ENCODE measurements at regions not wholly inside any gene's neighbourhood (a gene's known extent, or its start where the extent isn't known, plus 50 kb on each side); places are given as distances from the start of the nearest gene placed in this dataset.

DNA sequence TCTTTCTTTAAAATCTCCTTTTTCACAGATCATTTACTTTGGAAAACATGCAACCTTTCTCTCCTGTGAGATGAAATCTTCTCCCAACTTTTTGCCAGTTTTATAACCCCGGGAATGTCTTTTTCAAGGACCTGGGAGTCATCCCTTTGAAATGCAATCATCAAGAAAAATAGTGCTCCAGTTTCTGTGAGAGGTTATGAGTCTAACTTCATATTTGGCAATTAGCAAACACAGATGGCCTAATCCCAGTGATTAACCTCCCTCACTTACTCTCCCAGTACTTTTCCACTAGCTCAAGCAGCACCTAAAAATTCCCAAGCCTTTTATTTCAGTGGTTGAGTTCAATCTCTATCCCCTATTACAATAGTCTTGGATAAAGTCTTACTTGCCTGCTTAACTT lies 185.8 kb upstream of the TMEM106B start:
- Histone ChIP-seq H3K27ac (ENCODE audit: low read length) (no peak overlapping the region), H3K4me3 (ENCODE audit: low read length) (no peak overlapping the region), H3K27me3 (ENCODE audit: control insufficient read depth, insufficient read depth, low read length) (no peaks in the 10 kb centered on the region), H3K36me3 (ENCODE audit: control insufficient read depth, insufficient read depth, low read length) (no peaks in the 10 kb centered on the region), H3K9me3 (ENCODE audit: control insufficient read depth, insufficient read depth, low read length) (no peaks in the 10 kb centered on the region), H3K4me1 (ENCODE audit: control insufficient read depth, insufficient read depth, low read length) (no peaks in the 10 kb centered on the region)
- WGBS (ENCODE audit: insufficient coverage) = 71% methylated on average over 1 of the region's 1 CpG
- ATAC-seq (no peak), DNase-seq (no peak)
- no peak overlapping the region for H3K4me3 Mint-ChIP-seq
- H3K27me3 Mint-ChIP-seq (ENCODE audit: low read depth in 2 of 2) = no peaks in the 10 kb centered on the region
- no peaks in the 10 kb centered on the region for H3K36me3 Mint-ChIP-seq
- TF ChIP-seq, protein P1, sequence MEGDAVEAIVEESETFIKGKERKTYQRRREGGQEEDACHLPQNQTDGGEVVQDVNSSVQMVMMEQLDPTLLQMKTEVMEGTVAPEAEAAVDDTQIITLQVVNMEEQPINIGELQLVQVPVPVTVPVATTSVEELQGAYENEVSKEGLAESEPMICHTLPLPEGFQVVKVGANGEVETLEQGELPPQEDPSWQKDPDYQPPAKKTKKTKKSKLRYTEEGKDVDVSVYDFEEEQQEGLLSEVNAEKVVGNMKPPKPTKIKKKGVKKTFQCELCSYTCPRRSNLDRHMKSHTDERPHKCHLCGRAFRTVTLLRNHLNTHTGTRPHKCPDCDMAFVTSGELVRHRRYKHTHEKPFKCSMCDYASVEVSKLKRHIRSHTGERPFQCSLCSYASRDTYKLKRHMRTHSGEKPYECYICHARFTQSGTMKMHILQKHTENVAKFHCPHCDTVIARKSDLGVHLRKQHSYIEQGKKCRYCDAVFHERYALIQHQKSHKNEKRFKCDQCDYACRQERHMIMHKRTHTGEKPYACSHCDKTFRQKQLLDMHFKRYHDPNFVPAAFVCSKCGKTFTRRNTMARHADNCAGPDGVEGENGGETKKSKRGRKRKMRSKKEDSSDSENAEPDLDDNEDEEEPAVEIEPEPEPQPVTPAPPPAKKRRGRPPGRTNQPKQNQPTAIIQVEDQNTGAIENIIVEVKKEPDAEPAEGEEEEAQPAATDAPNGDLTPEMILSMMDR (IDR thresholded peaks at IDR 0.05) = no peak
- intact Hi-C loops (cut with micrococcal nuclease) = no loop called here
- no peaks in the 10 kb centered on the region for H3K4me1 Mint-ChIP-seq
- no peak overlapping the region for H3K27ac Mint-ChIP-seq
- H3K9me3 Mint-ChIP-seq = peaks cover 0 to 3% of the 10 kb centered on the region in 2 donors

DNA sequence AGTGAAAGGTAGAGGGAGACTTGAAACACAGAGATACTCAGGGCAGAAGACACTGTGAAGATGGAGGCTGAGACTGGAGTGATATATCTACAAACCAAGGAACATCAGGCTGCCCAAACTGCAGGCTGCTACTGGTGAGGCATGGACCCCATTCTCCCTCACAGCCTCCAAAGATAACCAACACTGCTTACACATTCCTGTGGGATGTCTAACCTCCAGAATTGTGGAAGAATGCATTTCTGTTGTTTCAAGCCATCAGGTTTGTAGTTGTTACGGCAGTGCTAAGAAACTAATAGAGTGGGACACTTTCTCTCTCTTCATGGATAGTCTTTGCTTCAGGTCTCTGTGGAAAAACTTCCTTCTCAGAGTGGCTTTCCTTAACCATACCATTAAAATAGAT lies 182.6 kb upstream of the TMEM106B start:
- H3K27me3 Mint-ChIP-seq (ENCODE audit: low read depth in 2 of 2) = no peaks in the 10 kb centered on the region
- no peaks in the 10 kb centered on the region for H3K9me3 ChIP-seq (ENCODE audit: control insufficient read depth, insufficient read depth, low read length)
- H3K4me1 Mint-ChIP-seq = no peaks in the 10 kb centered on the region
- TF ChIP-seq, protein P1 (IDR thresholded peaks at IDR 0.05) = no peak
- no peak overlapping the region for H3K27ac ChIP-seq (ENCODE audit: low read length)
- no peak overlapping the region for H3K4me3 ChIP-seq (ENCODE audit: low read length)
- no peaks in the 10 kb centered on the region for H3K27me3 ChIP-seq (ENCODE audit: control insufficient read depth, insufficient read depth, low read length)
- H3K27ac Mint-ChIP-seq = no peak overlapping the region
- no peak for ATAC-seq
- no peaks in the 10 kb centered on the region for H3K36me3 Mint-ChIP-seq
- no peaks in the 10 kb centered on the region for H3K36me3 ChIP-seq (ENCODE audit: control insufficient read depth, insufficient read depth, low read length)
- no peaks in the 10 kb centered on the region for H3K4me1 ChIP-seq (ENCODE audit: control insufficient read depth, insufficient read depth, low read length)
- WGBS (ENCODE audit: insufficient coverage) = 77% methylated on average over 1 of the region's 1 CpG
- intact Hi-C loops (cut with micrococcal nuclease) = no loop called here
- no peak overlapping the region for H3K4me3 Mint-ChIP-seq
- peaks cover 5% of the 10 kb centered on the region in 2 donors for H3K9me3 Mint-ChIP-seq
- no peak for DNase-seq

- TF ChIP-seq, protein P1 (IDR thresholded peaks at IDR 0.05) = no peak
- no peak for DNase-seq
- H3K4me1 ChIP-seq (ENCODE audit: control insufficient read depth, insufficient read depth, low read length) = no peaks in the 10 kb centered on the region
- WGBS (ENCODE audit: insufficient coverage) = 86% methylated on average over 5 of the region's 5 CpGs
- Mint-ChIP-seq H3K27ac (no peak overlapping the region), H3K9me3 (peaks cover 5 to 6% of the 10 kb centered on the region in 2 donors), H3K4me1 (no peaks in the 10 kb centered on the region), H3K4me3 (no peak overlapping the region), H3K36me3 (no peaks in the 10 kb centered on the region), H3K27me3 (ENCODE audit: low read depth in 2 of 2) (no peaks in the 10 kb centered on the region)
- ATAC-seq = no peak
- no peak overlapping the region for H3K27ac ChIP-seq (ENCODE audit: low read length)
- no peaks in the 10 kb centered on the region for H3K36me3 ChIP-seq (ENCODE audit: control insufficient read depth, insufficient read depth, low read length)
- H3K9me3 ChIP-seq (ENCODE audit: control insufficient read depth, insufficient read depth, low read length) = no peaks in the 10 kb centered on the region
- H3K27me3 ChIP-seq (ENCODE audit: control insufficient read depth, insufficient read depth, low read length) = no peaks in the 10 kb centered on the region
- intact Hi-C loops (cut with micrococcal nuclease) = no loop called here
- H3K4me3 ChIP-seq (ENCODE audit: low read length) = no peak overlapping the region
Observed at GRCh38 chr7:12030116-12030515, 181.0 kb upstream of the TMEM106B start.

- Histone ChIP-seq H3K36me3 (ENCODE audit: control insufficient read depth, insufficient read depth, low read length) (no peaks in the 10 kb centered on the region), H3K4me1 (ENCODE audit: control insufficient read depth, insufficient read depth, low read length) (no peaks in the 10 kb centered on the region), H3K9me3 (ENCODE audit: control insufficient read depth, insufficient read depth, low read length) (no peaks in the 10 kb centered on the region), H3K4me3 (ENCODE audit: low read length) (no peak overlapping the region), H3K27me3 (ENCODE audit: control insufficient read depth, insufficient read depth, low read length) (no peaks in the 10 kb centered on the region), H3K27ac (ENCODE audit: low read length) (no peak overlapping the region)
- DNase-seq (no peak), ATAC-seq (no peak)
- Mint-ChIP-seq H3K27me3 (ENCODE audit: low read depth in 2 of 2) (no peaks in the 10 kb centered on the region), H3K4me1 (no peaks in the 10 kb centered on the region), H3K27ac (no peak overlapping the region), H3K36me3 (no peaks in the 10 kb centered on the region), H3K9me3 (peaks cover 5 to 6% of the 10 kb centered on the region in 2 donors), H3K4me3 (no peak overlapping the region)
- TF ChIP-seq, protein P1 (IDR thresholded peaks at IDR 0.05) = no peak
- WGBS (ENCODE audit: insufficient coverage) = no CpG with 5 or more reads among the region's 1 CpG
- intact Hi-C loops (cut with micrococcal nuclease) = no loop called here
Observed at GRCh38 chr7:12031186-12031585, 179.9 kb upstream of the TMEM106B start.
